Large intestine (tissue), 3 donors: ENCODE measurements at regions not wholly inside any gene's neighbourhood (a gene's known extent, or its start where the extent isn't known, plus 50 kb on each side); places are given as distances from the start of the nearest gene placed in this dataset.
A peak's percentile ranks its signal among the peaks of the same experiment; 100 is the strongest.

Experiments used
- DNase-seq, 2 donors: peaks; one replicate each; pipeline versions ENCODE4 v3.0.0 to v3.0.0-alpha.2; 2013
- H3K27ac ChIP-seq: one replicate; pipeline ENCODE4 v1.5.1; 2013; ENCODE audit warnings: low read length
- H3K27me3 ChIP-seq: 2 replicates; pipeline ENCODE4 v1.6.1; 2013; ENCODE audit warnings: low read length; ENCODE audit not compliant: control insufficient read depth, insufficient read depth
- H3K36me3 ChIP-seq: 2 replicates; pipeline ENCODE4 v1.6.1; 2013; ENCODE audit warnings: low read length; ENCODE audit not compliant: control insufficient read depth, insufficient read depth
- H3K4me1 ChIP-seq: one replicate; pipeline ENCODE4 v1.6.1; 2013; ENCODE audit warnings: low read length; ENCODE audit not compliant: control insufficient read depth, insufficient read depth
- H3K4me3 ChIP-seq: one replicate; pipeline ENCODE4 v1.5.1; 2013; ENCODE audit warnings: low read length
- H3K9me3 ChIP-seq: one replicate; pipeline ENCODE4 v1.6.1; 2013; ENCODE audit warnings: mild to moderate bottlenecking, low read depth, low read length, moderate library complexity; ENCODE audit not compliant: control insufficient read depth
- WGBS: methylation state at CpG from one replicate; pipeline ENCODE4 v1.1.5; 2013; ENCODE audit warnings: low lambda C conversion rate; ENCODE audit not compliant: insufficient coverage; 5-methylcytosine and 5-hydroxymethylcytosine counted together

GRCh38 chr1:76005765-76006164 lies 68.8 kb upstream of the ST6GALNAC3 start:
- no peak overlapping the region for H3K4me3 ChIP-seq
- 83% methylated on average over 1 of the region's 4 CpGs for WGBS
- no peaks in the 10 kb centered on the region for H3K9me3 ChIP-seq
- DNase-seq = no peak
- no peaks in the 10 kb centered on the region for H3K4me1 ChIP-seq
- no peaks in the 10 kb centered on the region for H3K36me3 ChIP-seq
- no peak overlapping the region for H3K27ac ChIP-seq
- no peaks in the 10 kb centered on the region for H3K27me3 ChIP-seq

DNA sequence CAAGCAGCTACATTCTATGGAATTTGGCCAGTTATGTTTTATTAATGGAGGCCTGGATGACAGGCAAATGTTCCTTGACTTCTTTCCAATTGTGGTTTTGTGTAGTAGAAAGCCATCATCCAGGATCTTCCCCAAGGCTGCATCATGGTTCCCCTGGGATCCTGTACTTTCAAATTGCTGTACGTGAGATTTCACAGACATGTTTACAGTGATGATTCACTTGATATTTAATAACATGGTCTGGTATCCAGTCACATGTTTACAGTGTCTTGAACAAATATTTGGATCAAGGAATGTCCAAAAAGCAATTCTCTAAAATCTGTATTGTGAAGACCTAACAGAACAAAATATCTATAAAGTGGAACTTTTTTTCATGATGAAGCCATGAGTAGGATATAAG lies 68.3 kb upstream of the ST6GALNAC3 start:
- no peaks in the 10 kb centered on the region for H3K27me3 ChIP-seq
- WGBS = no CpG with 5 or more reads among the region's 1 CpG
- no peaks in the 10 kb centered on the region for H3K36me3 ChIP-seq
- no peaks in the 10 kb centered on the region for H3K9me3 ChIP-seq
- no peaks in the 10 kb centered on the region for H3K4me1 ChIP-seq
- no peak overlapping the region for H3K4me3 ChIP-seq
- DNase-seq = peak; percentile 16 to 36
- no peak overlapping the region for H3K27ac ChIP-seq

GRCh38 chr1:76010802-76011201 lies 63.7 kb upstream of the ST6GALNAC3 start:
- Histone ChIP-seq H3K9me3 (no peaks in the 10 kb centered on the region), H3K36me3 (no peaks in the 10 kb centered on the region), H3K27me3 (no peaks in the 10 kb centered on the region), H3K27ac (no peak overlapping the region), H3K4me1 (no peaks in the 10 kb centered on the region), H3K4me3 (no peak overlapping the region)
- DNase-seq = no peak
- WGBS = 100% methylated on average over 1 of the region's 4 CpGs

- Histone ChIP-seq H3K4me3 (no peak overlapping the region), H3K36me3 (no peaks in the 10 kb centered on the region), H3K27me3 (no peaks in the 10 kb centered on the region), H3K4me1 (no peaks in the 10 kb centered on the region), H3K9me3 (no peaks in the 10 kb centered on the region), H3K27ac (no peak overlapping the region)
- no peak for DNase-seq
- WGBS = no CpG with 5 or more reads among the region's 2 CpGs
These were observed 62.0 kb upstream of the ST6GALNAC3 start for GRCh38 chr1:76012341-76013205.

DNA sequence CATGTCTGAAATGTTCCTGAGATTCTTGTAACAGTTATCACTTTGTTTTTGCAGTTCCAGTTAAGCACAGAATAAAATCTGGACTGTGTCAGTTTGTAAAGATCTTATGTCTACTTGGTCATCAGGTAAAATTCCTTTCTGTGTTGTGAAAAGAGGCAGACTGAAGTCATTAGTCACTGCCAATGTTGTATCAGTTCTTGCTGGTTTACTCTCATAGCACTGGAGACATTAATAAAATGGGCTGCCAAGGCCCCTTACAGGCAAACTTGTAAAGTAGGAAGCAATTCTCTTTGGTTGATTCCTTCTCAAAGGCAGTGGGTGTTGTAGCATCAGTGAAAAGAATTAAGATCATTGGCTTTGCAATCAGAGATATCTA lies 61.4 kb upstream of the ST6GALNAC3 start:
- Histone ChIP-seq H3K36me3 (no peaks in the 10 kb centered on the region), H3K4me3 (no peak overlapping the region), H3K9me3 (no peaks in the 10 kb centered on the region), H3K4me1 (no peaks in the 10 kb centered on the region), H3K27ac (no peak overlapping the region), H3K27me3 (no peaks in the 10 kb centered on the region)
- no peak for DNase-seq

DNA sequence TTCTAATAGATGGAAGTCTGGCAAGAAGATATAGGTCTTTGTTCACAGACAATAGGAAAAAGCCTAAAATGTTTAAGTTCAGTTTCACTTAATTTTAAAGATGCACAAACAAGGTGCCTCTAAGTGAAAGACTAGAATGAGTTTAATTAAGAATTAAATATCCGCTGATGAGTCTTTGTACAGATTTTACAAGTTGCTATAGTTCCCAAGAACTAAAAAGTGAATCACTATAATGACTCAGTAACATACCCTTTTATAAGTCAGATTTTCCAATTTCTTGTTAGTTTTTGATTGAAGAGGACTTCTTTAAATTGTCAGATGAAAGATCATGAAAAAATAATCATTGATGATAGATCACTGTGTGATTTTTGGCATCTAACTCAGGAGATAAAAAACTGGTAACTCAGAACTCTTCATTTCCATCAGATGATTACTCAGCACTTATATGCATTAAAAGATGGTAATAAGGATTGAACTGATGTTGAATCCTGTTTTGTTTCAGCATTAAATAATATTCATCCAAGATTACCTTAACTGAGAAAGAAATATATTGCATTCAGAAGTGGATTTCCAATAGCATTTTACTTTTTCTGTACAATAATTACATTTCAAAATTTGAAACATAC lies 59.0 kb upstream of the ST6GALNAC3 start:
- no peaks in the 10 kb centered on the region for H3K27me3 ChIP-seq
- no peak for DNase-seq
- no peaks in the 10 kb centered on the region for H3K4me1 ChIP-seq
- no peak overlapping the region for H3K27ac ChIP-seq
- no peaks in the 10 kb centered on the region for H3K36me3 ChIP-seq
- WGBS = 100% methylated on average over 1 of the region's 1 CpG
- H3K4me3 ChIP-seq = no peak overlapping the region
- H3K9me3 ChIP-seq = no peaks in the 10 kb centered on the region

DNA sequence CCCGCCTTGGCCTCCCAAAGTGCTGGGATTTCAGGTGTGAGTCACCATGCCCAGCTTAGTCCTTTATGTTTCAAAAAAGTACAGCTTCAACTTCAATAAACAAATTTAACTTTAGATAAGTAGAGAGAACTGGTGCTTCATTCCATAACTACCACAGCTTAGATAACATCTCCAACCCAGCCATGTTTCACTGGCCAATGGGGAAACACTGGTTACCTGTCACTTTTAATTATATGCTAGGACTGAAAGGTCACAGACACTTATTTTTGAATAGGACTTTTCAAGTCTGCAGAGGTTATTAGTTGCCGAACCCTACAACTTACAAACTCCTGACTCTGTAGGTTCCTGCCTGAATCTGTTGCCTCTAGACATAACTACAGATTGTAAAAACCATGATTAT lies 56.5 kb upstream of the ST6GALNAC3 start:
- H3K36me3 ChIP-seq = no peaks in the 10 kb centered on the region
- no peak overlapping the region for H3K27ac ChIP-seq
- no peak overlapping the region for H3K4me3 ChIP-seq
- no peaks in the 10 kb centered on the region for H3K9me3 ChIP-seq
- no peaks in the 10 kb centered on the region for H3K4me1 ChIP-seq
- no peak for DNase-seq
- H3K27me3 ChIP-seq = no peaks in the 10 kb centered on the region
- 86% methylated on average over 1 of the region's 2 CpGs for WGBS

DNA sequence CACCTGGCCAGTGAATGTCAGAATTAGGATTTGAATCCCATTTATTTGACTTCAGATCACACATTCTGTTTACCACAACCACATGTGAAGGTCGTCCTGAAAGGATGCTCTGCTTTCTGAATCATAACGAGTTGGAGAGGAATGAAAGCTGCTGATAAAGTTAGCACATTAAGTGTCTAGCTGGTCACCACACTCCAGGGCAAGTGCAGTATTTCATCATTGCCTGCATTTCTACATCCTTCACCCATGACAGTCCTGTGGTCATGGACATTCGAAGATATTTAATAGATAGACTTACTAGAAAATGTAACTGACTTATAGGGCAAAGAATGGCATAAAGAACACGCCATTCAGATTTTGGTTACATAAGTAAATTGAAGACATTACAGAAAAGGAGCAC lies 52.7 kb upstream of the ST6GALNAC3 start:
- Histone ChIP-seq H3K9me3 (no peaks in the 10 kb centered on the region), H3K4me3 (no peak overlapping the region), H3K36me3 (no peaks in the 10 kb centered on the region), H3K4me1 (no peaks in the 10 kb centered on the region), H3K27me3 (no peaks in the 10 kb centered on the region), H3K27ac (no peak overlapping the region)
- no peak for DNase-seq
- 100% methylated on average over 1 of the region's 4 CpGs for WGBS

- no peak overlapping the region for H3K4me3 ChIP-seq
- DNase-seq = no peak
- no peak overlapping the region for H3K27ac ChIP-seq
- no CpG with 5 or more reads among the region's 1 CpG for WGBS
- no peaks in the 10 kb centered on the region for H3K27me3 ChIP-seq
- H3K4me1 ChIP-seq = no peaks in the 10 kb centered on the region
- no peaks in the 10 kb centered on the region for H3K9me3 ChIP-seq
- no peaks in the 10 kb centered on the region for H3K36me3 ChIP-seq
These were observed 50.7 kb upstream of the ST6GALNAC3 start for GRCh38 chr1:76023669-76024435.
